ENCODE measurements at regions not wholly inside any gene's neighbourhood (a gene's known extent, or its start where the extent isn't known, plus 50 kb on each side); places are given as distances from the start of the nearest gene placed in this dataset.
"Not testable (repeated sequence)": the region's sequence is repeated elsewhere in the genome, so short reads cannot be mapped to it uniquely, and the experiment has no call there.

GRCh38 chr3:78101384-78101783, 1061.5 kb downstream of the ROBO2 start:
- Histone ChIP-seq H3K4me2 (ENCODE audit: insufficient read depth, insufficient read length, low read length) (no peak overlapping the region), H2AFZ (ENCODE audit: low read length) (no peak overlapping the region), H4K5ac (ENCODE audit: insufficient read length, low read depth, low read length) (no peak overlapping the region), H2BK20ac (ENCODE audit: low read depth, low read length, poor library complexity, severe bottlenecking) (no peak overlapping the region), H2BK15ac (ENCODE audit: low read depth, low read length) (no peak overlapping the region), H3T11ph (ENCODE audit: low read length) (no peak overlapping the region), H3K4me1 (ENCODE audit: insufficient read depth, low read length) (no peaks in the 10 kb centered on the region), H3K27ac (ENCODE audit: insufficient read length, low read depth, low read length) (no peak overlapping the region), H3K56ac (ENCODE audit: insufficient read length, low read depth, low read length) (no peak overlapping the region), H2BK12ac (ENCODE audit: insufficient read length, low read depth, low read length) (no peak overlapping the region), H3K79me1 (ENCODE audit: insufficient read depth, low read depth, low read length, poor library complexity, severe bottlenecking) (no peaks in the 10 kb centered on the region), H2BK5ac (ENCODE audit: insufficient read length, low read length) (no peak overlapping the region), H3K9me3 (ENCODE audit: control insufficient read depth, low read depth, low read length) (no peaks in the 10 kb centered on the region), H4K8ac (replicated peaks; ENCODE audit: insufficient read length, low read depth, low read length) (no peak overlapping the region), H3K79me2 (ENCODE audit: insufficient read depth, low read length) (no peaks in the 10 kb centered on the region), H3K23me2 (ENCODE audit: insufficient read length, low read depth, low read length, poor library complexity, severe bottlenecking) (no peaks in the 10 kb centered on the region), H3K9ac (ENCODE audit: extremely low read depth, insufficient read length, low read length) (no peak overlapping the region), H2AK5ac (ENCODE audit: insufficient read length, low read length) (no peak overlapping the region), H3K27me3 (ENCODE audit: insufficient read depth, low read length) (no peaks in the 10 kb centered on the region), H3K14ac (ENCODE audit: insufficient read depth, low read length) (no peak overlapping the region), H3K4ac (ENCODE audit: low read depth, low read length) (no peak overlapping the region), H4K20me1 (ENCODE audit: control insufficient read depth, insufficient read depth, insufficient read length) (no peaks in the 10 kb centered on the region), H2BK120ac (ENCODE audit: low read depth, low read length, poor library complexity, severe bottlenecking) (no peak overlapping the region), H3K18ac (ENCODE audit: insufficient read length, low read depth, low read length) (no peak overlapping the region), H4K91ac (ENCODE audit: insufficient read length, low read depth, low read length) (no peak overlapping the region), H3K23ac (ENCODE audit: insufficient read length, low read depth, low read length) (no peak overlapping the region)
- Mint-ChIP-seq H3K27ac (no peak overlapping the region), H3K36me3 (ENCODE audit: insufficient read depth in 1 of 3, low read depth in 3 of 3) (no peaks in the 10 kb centered on the region), H3K9me3 (no peaks in the 10 kb centered on the region), H3K27me3 (ENCODE audit: low read depth) (no peaks in the 10 kb centered on the region), H3K4me1 (peaks cover 3 to 5% of the 10 kb centered on the region in 2 experiments; a peak in 3 of 4 replicates), H3K4me3 (no peak overlapping the region)
- TF ChIP-seq CTCF (conservative IDR thresholded peaks at IDR 0.05) = no peak
- no peak for DNase-seq
- WGBS (ENCODE audit: extremely low coverage, insufficient read length, low lambda C conversion rate) = no CpG with 5 or more reads among the region's 3 CpGs

GRCh38 chr3:78108269-78108961, 1068.5 kb downstream of the ROBO2 start:
- H3K23me2 ChIP-seq (ENCODE audit: insufficient read length, low read depth, low read length, poor library complexity, severe bottlenecking); H3T11ph ChIP-seq (ENCODE audit: low read length); H3K23ac ChIP-seq (ENCODE audit: insufficient read length, low read depth, low read length); H2AK5ac ChIP-seq (ENCODE audit: insufficient read length, low read length); H2BK120ac ChIP-seq (ENCODE audit: low read depth, low read length, poor library complexity, severe bottlenecking); H2BK12ac ChIP-seq (ENCODE audit: insufficient read length, low read depth, low read length); H3K18ac ChIP-seq (ENCODE audit: insufficient read length, low read depth, low read length); H3K36me3 Mint-ChIP-seq (ENCODE audit: insufficient read depth in 1 of 3, low read depth in 3 of 3); H3K4me2 ChIP-seq (ENCODE audit: insufficient read depth, insufficient read length, low read length); H3K27ac Mint-ChIP-seq; H4K91ac ChIP-seq (ENCODE audit: insufficient read length, low read depth, low read length); DNase-seq; H3K9ac ChIP-seq (ENCODE audit: extremely low read depth, insufficient read length, low read length); H3K27me3 Mint-ChIP-seq (ENCODE audit: low read depth); H3K4me3 Mint-ChIP-seq; H3K27ac ChIP-seq (ENCODE audit: insufficient read length, low read depth, low read length); H4K20me1 ChIP-seq (ENCODE audit: control insufficient read depth, insufficient read depth, insufficient read length); H2BK15ac ChIP-seq (ENCODE audit: low read depth, low read length); H3K4ac ChIP-seq (ENCODE audit: low read depth, low read length); H4K8ac ChIP-seq (replicated peaks; ENCODE audit: insufficient read length, low read depth, low read length); H3K4me1 ChIP-seq (ENCODE audit: insufficient read depth, low read length); H2BK5ac ChIP-seq (ENCODE audit: insufficient read length, low read length); H3K56ac ChIP-seq (ENCODE audit: insufficient read length, low read depth, low read length); H3K79me1 ChIP-seq (ENCODE audit: insufficient read depth, low read depth, low read length, poor library complexity, severe bottlenecking); H2AFZ ChIP-seq (ENCODE audit: low read length); H3K79me2 ChIP-seq (ENCODE audit: insufficient read depth, low read length); H2BK20ac ChIP-seq (ENCODE audit: low read depth, low read length, poor library complexity, severe bottlenecking); H3K14ac ChIP-seq (ENCODE audit: insufficient read depth, low read length); H3K27me3 ChIP-seq (ENCODE audit: insufficient read depth, low read length); H3K9me3 ChIP-seq (ENCODE audit: control insufficient read depth, low read depth, low read length); H4K5ac ChIP-seq (ENCODE audit: insufficient read length, low read depth, low read length); H3K9me3 Mint-ChIP-seq: not testable (repeated sequence)
- peaks cover 22 to 25% of the 10 kb centered on the region in 2 experiments for H3K4me1 Mint-ChIP-seq
- WGBS (ENCODE audit: extremely low coverage, insufficient read length, low lambda C conversion rate) = no CpG with 5 or more reads among the region's 31 CpGs
